GM23248 (cell line): ENCODE measurements at regions not wholly inside any gene's neighbourhood (a gene's known extent, or its start where the extent isn't known, plus 50 kb on each side); places are given as distances from the start of the nearest gene placed in this dataset.

Experiments
- EZH2 ChIP-seq: fragments of 200-600 bp; sonication (generic); IDR thresholded peaks from 2 replicates; pipeline ENCODE4 v1.6.1; 2018; ENCODE audit warnings: antibody characterized with exemption, mild to moderate bottlenecking; ENCODE audit not compliant: insufficient read depth, poor library complexity, severe bottlenecking
- EZH2phosphoT487 ChIP-seq: fragments of 200-600 bp; sonication (generic); IDR thresholded peaks from 2 replicates; pipeline ENCODE4 v1.6.1; 2018; ENCODE audit warnings: antibody characterized with exemption, moderate library complexity, mild to moderate bottlenecking, low read depth; ENCODE audit not compliant: insufficient read depth

DNA sequence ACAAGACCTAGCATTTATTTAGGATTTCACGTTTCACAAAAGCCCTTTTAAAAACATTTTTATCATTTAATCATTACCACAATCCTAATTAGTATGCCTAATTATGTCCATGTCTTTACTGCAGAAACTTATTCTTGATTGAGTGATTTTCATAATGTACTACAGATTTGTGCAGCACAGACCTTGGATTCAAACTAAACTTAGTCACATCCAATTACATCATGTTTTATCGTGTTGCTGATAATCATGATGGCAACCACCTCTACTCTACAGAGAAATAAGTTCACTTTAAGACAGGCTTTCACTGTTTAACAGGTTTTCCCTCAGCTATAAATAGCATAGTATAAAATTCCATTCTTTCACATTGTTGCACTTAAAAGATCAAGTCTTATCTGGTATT is 240.9 kb upstream of the RFC3 start:
- TF ChIP-seq EZH2phosphoT487 (no peak), EZH2 (no peak)
